Immature natural killer cell (primary cell): ENCODE measurements at regions not wholly inside any gene's neighbourhood (a gene's known extent, or its start where the extent isn't known, plus 50 kb on each side); places are given as distances from the start of the nearest gene placed in this dataset.

Experiments used
- DNase-seq, 3 donors: peaks; one replicate each; pipeline ENCODE4 v3.0.0; 2022; ENCODE audit warnings: mixed read lengths in 1 of 3
- H3K27ac Mint-ChIP-seq, 6 donors: one replicate each; pipeline ENCODE4 v1.8.0; 2020; ENCODE audit warnings: mixed read lengths in 6 of 6, mild to moderate bottlenecking in 5 of 6, inconsistent platforms in 4 of 6, moderate library complexity in 3 of 6
- H3K27me3 Mint-ChIP-seq, 3 donors: one replicate each; pipeline ENCODE4 v1.8.0; 2020 to 2021; ENCODE audit warnings: low read depth in 3 of 3, mild to moderate bottlenecking in 3 of 3, mixed read lengths in 3 of 3, moderate library complexity in 3 of 3, inconsistent platforms in 1 of 3
- H3K36me3 Mint-ChIP-seq, 3 donors: one replicate each; pipeline ENCODE4 v1.8.0; 2020; ENCODE audit warnings: mixed read lengths in 3 of 3, inconsistent platforms in 2 of 3, mild to moderate bottlenecking in 2 of 3
- H3K4me1 Mint-ChIP-seq, 2 donors: one replicate each; pipeline ENCODE4 v1.8.0; 2020; ENCODE audit warnings: inconsistent platforms in 2 of 2, mild to moderate bottlenecking in 2 of 2, mixed read lengths in 2 of 2, moderate library complexity in 1 of 2
- H3K4me3 Mint-ChIP-seq, 5 donors: one replicate each; pipeline ENCODE4 v1.8.0; 2020; ENCODE audit warnings: mild to moderate bottlenecking in 5 of 5, mixed read lengths in 5 of 5, inconsistent platforms in 3 of 5, moderate library complexity in 3 of 5
- H3K9me3 Mint-ChIP-seq, 6 donors: one replicate each; pipeline ENCODE4 v1.8.0; 2020; ENCODE audit warnings: mild to moderate bottlenecking in 6 of 6, mixed read lengths in 6 of 6, inconsistent platforms in 4 of 6, moderate library complexity in 3 of 6

- H3K4me3 Mint-ChIP-seq: no peak overlapping the region
- no peak for DNase-seq
- no peaks in the 10 kb centered on the region for H3K4me1 Mint-ChIP-seq
- H3K27me3 Mint-ChIP-seq: peaks cover 2 to 3% (median 2%) of the 10 kb centered on the region in 3 donors
- H3K27ac Mint-ChIP-seq: no peak overlapping the region
- no peaks in the 10 kb centered on the region for H3K36me3 Mint-ChIP-seq
- H3K9me3 Mint-ChIP-seq: no peaks in the 10 kb centered on the region
Measured at GRCh38 chr2:120937686-120938044, 202.0 kb downstream of the GLI2 start.

- Mint-ChIP-seq H3K36me3 (no peaks in the 10 kb centered on the region), H3K27ac (no peak overlapping the region), H3K27me3 (peaks cover 2 to 3% (median 2%) of the 10 kb centered on the region in 3 donors), H3K4me3 (no peak overlapping the region), H3K4me1 (no peaks in the 10 kb centered on the region), H3K9me3 (no peaks in the 10 kb centered on the region)
- no peak for DNase-seq
Measured at GRCh38 chr2:120938045-120938771, 202.5 kb downstream of the GLI2 start.

DNA sequence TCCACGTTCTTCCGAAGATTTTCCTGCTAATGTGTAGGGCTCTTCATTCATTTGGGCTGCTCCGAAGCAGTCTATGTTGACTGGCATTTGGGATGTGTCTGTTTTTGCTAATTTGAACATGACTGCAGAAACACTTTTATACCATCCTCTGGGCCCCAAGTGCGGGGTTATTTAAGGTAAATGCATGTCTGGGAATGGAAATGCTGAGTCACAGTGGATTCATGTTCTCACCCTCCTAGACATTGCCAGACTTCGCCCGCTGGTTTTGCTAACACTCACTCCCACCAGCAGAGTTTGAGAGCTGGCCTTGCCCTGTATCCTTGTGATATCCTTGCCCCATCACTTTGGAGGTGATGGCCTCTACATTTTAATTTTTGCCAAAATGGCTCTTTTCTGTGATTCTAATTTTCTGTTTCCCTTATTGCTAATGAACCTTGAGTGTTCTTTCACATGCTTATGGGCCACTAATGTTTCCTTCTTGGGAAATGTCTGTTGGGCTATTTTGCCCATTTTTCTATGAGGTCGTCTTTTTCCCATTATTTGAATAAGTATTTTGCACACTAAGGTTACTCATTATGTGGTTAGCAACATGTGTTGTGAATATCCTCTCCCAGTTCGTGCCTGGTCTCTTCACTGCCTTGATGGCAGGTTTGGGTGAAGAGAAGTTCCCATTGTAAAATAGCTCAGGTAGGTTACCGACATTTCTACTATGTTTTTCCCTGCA is 204.1 kb downstream of the GLI2 start:
- Mint-ChIP-seq H3K27ac (no peak overlapping the region), H3K36me3 (no peaks in the 10 kb centered on the region)

GRCh38 chr2:120940319-120940696 is 204.6 kb downstream of the GLI2 start:
- H3K4me3 Mint-ChIP-seq: no peak overlapping the region
- H3K27me3 Mint-ChIP-seq: peaks cover 0 to 3% (median 2%) of the 10 kb centered on the region in 3 donors
- no peak for DNase-seq
- H3K4me1 Mint-ChIP-seq: no peaks in the 10 kb centered on the region
- no peaks in the 10 kb centered on the region for H3K9me3 Mint-ChIP-seq
- H3K36me3 Mint-ChIP-seq: no peaks in the 10 kb centered on the region
- no peak overlapping the region for H3K27ac Mint-ChIP-seq

More for the DNA sequence above, 204.1 kb downstream of the GLI2 start:
- DNase-seq: no peak
- Mint-ChIP-seq H3K4me1 (no peaks in the 10 kb centered on the region), H3K9me3 (no peaks in the 10 kb centered on the region), H3K27me3 (peaks cover 0 to 3% (median 2%) of the 10 kb centered on the region in 3 donors), H3K4me3 (no peak overlapping the region)

- H3K9me3 Mint-ChIP-seq: no peaks in the 10 kb centered on the region
- DNase-seq: no peak
- no peak overlapping the region for H3K4me3 Mint-ChIP-seq
- no peaks in the 10 kb centered on the region for H3K36me3 Mint-ChIP-seq
- H3K4me1 Mint-ChIP-seq: no peaks in the 10 kb centered on the region
- H3K27me3 Mint-ChIP-seq: peaks cover 0 to 3% (median 2%) of the 10 kb centered on the region in 3 donors
- H3K27ac Mint-ChIP-seq: no peak overlapping the region
Measured at GRCh38 chr2:120940726-120941256, 205.1 kb downstream of the GLI2 start.

DNA sequence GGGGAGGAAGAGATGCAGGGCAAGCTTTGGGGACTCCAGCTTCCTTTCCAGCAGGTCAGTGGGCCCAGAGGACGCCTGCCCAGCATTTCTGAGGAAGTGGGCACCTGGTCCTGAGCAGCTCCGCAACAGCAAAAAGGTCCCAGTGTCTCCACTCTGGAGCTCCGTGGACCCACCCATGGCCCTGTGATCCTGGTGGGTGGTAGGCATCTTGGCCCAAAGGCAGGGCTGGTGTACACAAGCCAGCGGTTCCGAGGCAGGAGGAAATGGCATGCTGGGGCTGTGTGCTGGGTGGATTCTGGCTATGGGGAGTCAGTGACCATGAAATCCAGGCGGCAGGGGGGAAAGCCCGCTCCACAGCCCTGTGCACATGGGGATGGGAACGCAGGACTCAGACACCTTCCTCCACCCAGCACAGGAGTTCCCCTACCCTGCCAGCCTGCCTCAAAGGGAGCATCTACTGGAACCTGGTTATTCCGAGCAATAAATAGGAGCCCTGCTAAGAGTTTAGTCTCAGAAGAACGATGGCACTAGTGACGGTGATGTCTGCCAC is 206.0 kb downstream of the GLI2 start:
- Mint-ChIP-seq H3K9me3 (no peaks in the 10 kb centered on the region), H3K4me1 (no peaks in the 10 kb centered on the region), H3K4me3 (no peak overlapping the region), H3K36me3 (no peaks in the 10 kb centered on the region), H3K27me3 (peaks cover 0 to 2% (median 1%) of the 10 kb centered on the region in 3 donors), H3K27ac (no peak overlapping the region)
- DNase-seq: no peak

GRCh38 chr2:120942658-120943057 is 207.0 kb downstream of the GLI2 start:
- H3K9me3 Mint-ChIP-seq: no peaks in the 10 kb centered on the region
- H3K27ac Mint-ChIP-seq: no peak overlapping the region

GRCh38 chr2:120943403-120944034 is 207.9 kb downstream of the GLI2 start:
- Mint-ChIP-seq H3K27me3 (peaks cover 0 to 2% (median 1%) of the 10 kb centered on the region in 3 donors), H3K4me1 (no peaks in the 10 kb centered on the region), H3K9me3 (no peaks in the 10 kb centered on the region), H3K27ac (no peak overlapping the region), H3K4me3 (no peak overlapping the region), H3K36me3 (no peaks in the 10 kb centered on the region)
- no peak for DNase-seq

More at GRCh38 chr2:120942658-120943057, 207.0 kb downstream of the GLI2 start:
- Mint-ChIP-seq H3K4me3 (no peak overlapping the region), H3K27me3 (peaks cover 0 to 2% (median 1%) of the 10 kb centered on the region in 3 donors), H3K4me1 (no peaks in the 10 kb centered on the region), H3K36me3 (no peaks in the 10 kb centered on the region)
- DNase-seq: no peak

GRCh38 chr2:120944575-120944974 is 208.9 kb downstream of the GLI2 start:
- H3K4me3 Mint-ChIP-seq: no peak overlapping the region
- H3K4me1 Mint-ChIP-seq: no peaks in the 10 kb centered on the region
- peaks cover 0 to 2% (median 1%) of the 10 kb centered on the region in 3 donors for H3K27me3 Mint-ChIP-seq
- H3K36me3 Mint-ChIP-seq: no peaks in the 10 kb centered on the region
- no peak overlapping the region for H3K27ac Mint-ChIP-seq
- no peaks in the 10 kb centered on the region for H3K9me3 Mint-ChIP-seq
- DNase-seq: no peak

DNA sequence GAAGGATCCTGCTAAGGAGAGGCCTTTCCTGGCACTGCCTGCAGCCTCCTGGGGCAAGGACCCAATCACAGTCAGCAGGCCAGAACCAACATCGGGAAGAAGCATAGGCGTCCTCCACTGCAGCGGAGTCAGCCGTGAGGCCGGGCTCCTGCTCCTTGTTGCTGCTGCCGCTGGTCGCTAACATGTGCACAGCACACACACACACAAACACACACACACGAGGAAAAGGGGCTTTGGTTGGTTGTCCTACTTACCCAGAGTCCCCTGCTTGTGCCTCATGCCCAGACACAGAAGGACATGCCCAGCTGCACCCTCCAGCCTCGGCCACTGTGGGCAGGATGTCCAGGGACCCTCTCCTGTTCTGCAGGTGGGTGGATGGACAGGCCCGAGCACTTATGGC is 209.4 kb downstream of the GLI2 start:
- DNase-seq: no peak
- Mint-ChIP-seq H3K9me3 (no peaks in the 10 kb centered on the region), H3K36me3 (no peaks in the 10 kb centered on the region), H3K4me3 (no peak overlapping the region), H3K4me1 (no peaks in the 10 kb centered on the region), H3K27me3 (peaks cover 0 to 2% (median 1%) of the 10 kb centered on the region in 3 donors), H3K27ac (no peak overlapping the region)

GRCh38 chr2:120945832-120946499 is 210.3 kb downstream of the GLI2 start:
- Mint-ChIP-seq H3K27ac (no peak overlapping the region), H3K4me3 (no peak overlapping the region), H3K9me3 (no peaks in the 10 kb centered on the region), H3K27me3 (peaks cover 0 to 2% (median 1%) of the 10 kb centered on the region in 3 donors), H3K36me3 (no peaks in the 10 kb centered on the region), H3K4me1 (no peaks in the 10 kb centered on the region)
- DNase-seq: no peak

GRCh38 chr2:120947327-120947726 is 211.7 kb downstream of the GLI2 start:
- H3K27me3 Mint-ChIP-seq: peaks cover 0 to under 1% (median 0%) of the 10 kb centered on the region in 3 donors
- no peak overlapping the region for H3K27ac Mint-ChIP-seq

GRCh38 chr2:120947982-120948661 is 212.5 kb downstream of the GLI2 start:
- Mint-ChIP-seq H3K27me3 (no peaks in the 10 kb centered on the region), H3K27ac (no peak overlapping the region), H3K4me3 (no peak overlapping the region), H3K36me3 (no peaks in the 10 kb centered on the region), H3K9me3 (no peaks in the 10 kb centered on the region), H3K4me1 (no peaks in the 10 kb centered on the region)
- no peak for DNase-seq

More at GRCh38 chr2:120947327-120947726, 211.7 kb downstream of the GLI2 start:
- no peak for DNase-seq
- Mint-ChIP-seq H3K36me3 (no peaks in the 10 kb centered on the region), H3K4me1 (no peaks in the 10 kb centered on the region), H3K9me3 (no peaks in the 10 kb centered on the region), H3K4me3 (no peak overlapping the region)
